ENCODE measurements at regions not wholly inside any gene's neighbourhood (a gene's known extent, or its start where the extent isn't known, plus 50 kb on each side); places are given as distances from the start of the nearest gene placed in this dataset.

DNA sequence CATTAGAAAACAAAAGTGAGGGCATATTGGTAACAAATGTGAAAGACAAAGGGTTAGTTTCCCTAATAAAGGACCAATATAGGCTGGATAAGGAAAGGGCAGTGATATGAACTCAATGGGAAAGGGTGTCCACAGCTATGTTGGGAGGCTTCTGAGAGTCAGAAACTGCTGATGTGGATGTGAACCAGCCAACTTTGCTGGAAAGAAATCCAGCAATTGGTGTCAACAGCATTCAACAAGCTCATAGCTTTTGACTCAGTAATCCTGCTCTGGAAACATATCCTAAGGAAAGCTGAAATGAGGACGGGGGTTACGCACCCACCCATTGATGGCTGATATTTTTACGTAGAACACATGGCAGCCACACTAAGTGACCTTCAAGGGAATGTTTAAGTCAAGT lies 63.7 kb downstream of the ARL4C start:
- H2AFZ ChIP-seq, result no peak overlapping the region
- H3K36me3 ChIP-seq (ENCODE audit: control insufficient read depth, insufficient read depth, low read length), result no peaks in the 10 kb centered on the region
- H3K27me3 ChIP-seq (ENCODE audit: control insufficient read depth, insufficient read depth, low read length), result no peaks in the 10 kb centered on the region
- no peak overlapping the region for H3K27ac ChIP-seq
- no peak overlapping the region for H3K4me3 ChIP-seq (ENCODE audit: low read depth, low read length)
- TF ChIP-seq, protein P1, sequence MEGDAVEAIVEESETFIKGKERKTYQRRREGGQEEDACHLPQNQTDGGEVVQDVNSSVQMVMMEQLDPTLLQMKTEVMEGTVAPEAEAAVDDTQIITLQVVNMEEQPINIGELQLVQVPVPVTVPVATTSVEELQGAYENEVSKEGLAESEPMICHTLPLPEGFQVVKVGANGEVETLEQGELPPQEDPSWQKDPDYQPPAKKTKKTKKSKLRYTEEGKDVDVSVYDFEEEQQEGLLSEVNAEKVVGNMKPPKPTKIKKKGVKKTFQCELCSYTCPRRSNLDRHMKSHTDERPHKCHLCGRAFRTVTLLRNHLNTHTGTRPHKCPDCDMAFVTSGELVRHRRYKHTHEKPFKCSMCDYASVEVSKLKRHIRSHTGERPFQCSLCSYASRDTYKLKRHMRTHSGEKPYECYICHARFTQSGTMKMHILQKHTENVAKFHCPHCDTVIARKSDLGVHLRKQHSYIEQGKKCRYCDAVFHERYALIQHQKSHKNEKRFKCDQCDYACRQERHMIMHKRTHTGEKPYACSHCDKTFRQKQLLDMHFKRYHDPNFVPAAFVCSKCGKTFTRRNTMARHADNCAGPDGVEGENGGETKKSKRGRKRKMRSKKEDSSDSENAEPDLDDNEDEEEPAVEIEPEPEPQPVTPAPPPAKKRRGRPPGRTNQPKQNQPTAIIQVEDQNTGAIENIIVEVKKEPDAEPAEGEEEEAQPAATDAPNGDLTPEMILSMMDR (IDR thresholded peaks at IDR 0.05), result no peak
- no peaks in the 10 kb centered on the region for H3K79me2 ChIP-seq
- no peaks in the 10 kb centered on the region for H3K9me3 ChIP-seq (ENCODE audit: control insufficient read depth, low read length)
- no peak overlapping the region for H3K9ac ChIP-seq
- H3K4me1 ChIP-seq, result no peaks in the 10 kb centered on the region
- H3K4me2 ChIP-seq (ENCODE audit: low read length), result no peak overlapping the region

DNA sequence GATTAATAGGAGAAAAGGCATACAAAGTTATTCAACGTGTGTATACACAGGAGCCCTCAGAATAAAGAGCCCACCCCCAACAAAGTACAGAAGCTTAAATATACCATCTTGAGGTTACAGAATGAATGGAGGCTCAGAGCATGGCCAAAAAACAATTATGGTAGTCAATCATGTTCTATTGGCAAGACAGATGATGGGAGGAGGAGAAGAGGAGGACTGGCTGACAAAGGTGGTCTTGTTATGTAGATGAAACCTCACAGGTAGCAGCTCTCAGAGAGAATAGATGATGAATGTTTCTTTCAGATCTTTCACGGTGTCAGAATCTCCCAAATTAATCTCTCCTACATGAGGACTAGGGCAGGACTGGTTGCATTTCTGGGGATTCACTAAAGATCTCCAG lies 66.0 kb downstream of the ARL4C start:
- no peak overlapping the region for H3K4me3 ChIP-seq (ENCODE audit: low read depth, low read length)
- H3K36me3 ChIP-seq (ENCODE audit: control insufficient read depth, insufficient read depth, low read length), result no peaks in the 10 kb centered on the region
- no peaks in the 10 kb centered on the region for H3K9me3 ChIP-seq (ENCODE audit: control insufficient read depth, low read length)
- H3K79me2 ChIP-seq, result no peaks in the 10 kb centered on the region
- H3K27ac ChIP-seq, result no peak overlapping the region
- H3K27me3 ChIP-seq (ENCODE audit: control insufficient read depth, insufficient read depth, low read length), result no peaks in the 10 kb centered on the region
- no peaks in the 10 kb centered on the region for H3K4me1 ChIP-seq
- H3K4me2 ChIP-seq (ENCODE audit: low read length), result no peak overlapping the region
- TF ChIP-seq, protein P1 (IDR thresholded peaks at IDR 0.05), result no peak
- no peak overlapping the region for H3K9ac ChIP-seq
- no peak overlapping the region for H2AFZ ChIP-seq

DNA sequence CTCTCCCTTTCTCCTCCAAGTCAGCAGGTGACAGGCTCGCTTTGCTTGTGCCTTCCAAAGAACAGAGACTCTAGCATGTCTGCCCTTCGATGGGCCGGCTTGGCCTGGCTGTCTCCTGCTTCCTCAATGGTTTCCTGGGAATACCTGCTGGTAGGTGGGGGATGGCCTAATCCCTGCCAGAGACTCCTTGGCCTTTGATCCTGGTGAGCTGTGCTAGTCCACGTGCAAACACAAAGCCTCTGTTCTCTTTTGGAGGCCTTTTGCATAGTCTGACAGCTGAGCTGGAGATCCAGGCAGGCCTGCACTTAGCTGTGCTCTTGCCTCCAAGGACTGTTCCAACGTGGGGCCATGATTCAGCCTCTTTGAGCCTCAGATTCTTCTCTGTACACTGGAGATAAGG lies 67.6 kb downstream of the ARL4C start:
- Histone ChIP-seq H3K27me3 (ENCODE audit: control insufficient read depth, insufficient read depth, low read length) (no peaks in the 10 kb centered on the region), H3K36me3 (ENCODE audit: control insufficient read depth, insufficient read depth, low read length) (no peaks in the 10 kb centered on the region), H3K4me1 (no peaks in the 10 kb centered on the region), H3K79me2 (no peaks in the 10 kb centered on the region), H3K27ac (no peak overlapping the region), H3K4me3 (ENCODE audit: low read depth, low read length) (no peak overlapping the region), H2AFZ (no peak overlapping the region), H3K9ac (no peak overlapping the region), H3K4me2 (ENCODE audit: low read length) (no peak overlapping the region), H3K9me3 (ENCODE audit: control insufficient read depth, low read length) (no peaks in the 10 kb centered on the region)
- TF ChIP-seq, protein P1 (IDR thresholded peaks at IDR 0.05), result no peak

DNA sequence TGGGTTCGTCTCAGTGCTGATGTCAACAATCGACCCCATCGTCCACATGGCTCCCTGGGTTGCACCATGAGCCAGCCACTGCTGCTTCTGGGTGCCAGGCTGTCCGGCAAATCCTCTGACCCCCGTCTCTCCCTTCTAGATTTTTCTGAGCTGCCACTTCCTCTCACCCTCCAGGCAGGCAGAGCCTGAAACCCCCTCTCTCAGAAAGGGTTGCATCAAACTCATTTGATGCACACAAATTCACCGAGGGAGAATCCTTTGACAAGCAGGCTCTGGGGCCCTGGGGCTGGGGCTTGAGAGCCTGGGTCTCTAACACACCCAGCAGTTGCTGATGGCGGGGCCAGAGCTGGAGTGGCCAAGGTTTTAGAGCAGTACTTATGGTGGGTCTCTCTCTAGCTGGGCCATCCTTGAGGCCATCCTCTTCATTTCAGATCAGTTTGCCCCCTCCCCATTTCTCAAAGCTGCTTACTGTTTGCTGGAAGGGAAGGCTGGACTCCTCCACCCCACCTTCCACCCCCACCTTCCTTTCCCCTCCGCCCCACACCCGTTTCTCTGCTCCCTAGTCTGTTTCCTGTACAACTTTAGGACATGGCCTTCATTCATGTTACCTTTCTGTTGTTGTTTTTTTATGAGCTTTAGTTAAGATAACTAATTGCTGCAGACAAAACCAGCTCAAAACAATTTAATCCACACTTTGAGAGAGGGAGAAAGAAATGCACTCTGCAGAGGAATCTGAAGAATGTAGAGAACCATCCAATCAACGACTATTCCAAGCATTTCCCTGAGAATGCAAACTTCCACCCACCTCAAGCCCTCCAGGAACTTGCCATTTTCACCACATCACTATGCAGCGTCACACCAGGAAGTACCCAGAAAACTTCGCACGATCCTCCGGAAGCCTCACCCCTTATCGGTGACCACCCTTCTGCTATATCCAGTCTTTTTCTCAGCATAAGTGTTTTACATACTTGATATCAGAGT lies 69.5 kb downstream of the ARL4C start:
- Histone ChIP-seq H3K27me3 (ENCODE audit: control insufficient read depth, insufficient read depth, low read length) (no peaks in the 10 kb centered on the region), H3K4me3 (ENCODE audit: low read depth, low read length) (no peak overlapping the region), H3K9me3 (ENCODE audit: control insufficient read depth, low read length) (no peaks in the 10 kb centered on the region), H3K36me3 (ENCODE audit: control insufficient read depth, insufficient read depth, low read length) (no peaks in the 10 kb centered on the region), H3K9ac (no peak overlapping the region), H2AFZ (no peak overlapping the region), H3K27ac (no peak overlapping the region), H3K4me2 (ENCODE audit: low read length) (no peak overlapping the region), H3K4me1 (no peaks in the 10 kb centered on the region), H3K79me2 (no peaks in the 10 kb centered on the region)
- TF ChIP-seq, protein P1 (IDR thresholded peaks at IDR 0.05), result no peak

DNA sequence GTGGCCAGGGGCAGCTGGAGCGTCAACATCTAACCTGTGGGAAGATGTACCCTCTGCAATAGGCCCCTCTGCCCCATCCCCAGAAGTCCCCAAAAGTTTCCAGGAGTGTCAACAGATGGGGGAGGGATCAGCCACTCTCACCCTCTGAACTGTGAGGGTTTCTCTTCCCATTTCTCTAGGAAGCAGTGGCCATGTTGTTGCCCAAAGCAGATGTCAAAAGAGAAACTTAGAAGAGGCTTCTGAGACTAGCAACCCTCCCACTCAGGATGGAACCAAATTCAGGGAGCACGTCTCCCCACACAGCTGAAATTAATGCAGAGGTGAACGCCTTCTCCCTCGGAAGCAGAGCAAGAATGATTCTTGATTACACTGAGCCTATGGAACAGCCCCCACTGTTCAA lies 70.3 kb downstream of the ARL4C start:
- Histone ChIP-seq H3K4me2 (ENCODE audit: low read length) (no peak overlapping the region), H3K9me3 (ENCODE audit: control insufficient read depth, low read length) (no peaks in the 10 kb centered on the region), H3K36me3 (ENCODE audit: control insufficient read depth, insufficient read depth, low read length) (no peaks in the 10 kb centered on the region), H3K27ac (no peak overlapping the region), H3K4me1 (no peaks in the 10 kb centered on the region), H3K4me3 (ENCODE audit: low read depth, low read length) (no peak overlapping the region), H3K79me2 (no peaks in the 10 kb centered on the region), H2AFZ (no peak overlapping the region), H3K27me3 (ENCODE audit: control insufficient read depth, insufficient read depth, low read length) (no peaks in the 10 kb centered on the region), H3K9ac (no peak overlapping the region)
- TF ChIP-seq, protein P1 (IDR thresholded peaks at IDR 0.05), result no peak

Measured in parathyroid adenoma (tissue), 2 donors.